ENCODE measurements at regions not wholly inside any gene's neighbourhood (a gene's known extent, or its start where the extent isn't known, plus 50 kb on each side); places are given as distances from the start of the nearest gene placed in this dataset.
"Not testable (repeated sequence)": the region's sequence is repeated elsewhere in the genome, so short reads cannot be mapped to it uniquely, and the experiment has no call there.

GRCh38 chr14:19160379-19160778 is 193.1 kb downstream of the POTEM start:
- TF ChIP-seq ZFP36 (IDR thresholded peaks at IDR 0.05; ENCODE audit: borderline replicate concordance, partially characterized antibody); RAD21 (conservative IDR thresholded peaks at IDR 0.05 in 1 of 2, IDR thresholded peaks at IDR 0.05 in 1 of 2); FOSL2 (IDR thresholded peaks at IDR 0.05); FOSL2 (CRISPR knock-in tag; IDR thresholded peaks at IDR 0.05); MAX (IDR thresholded peaks at IDR 0.05); CTCF (IDR thresholded peaks at IDR 0.05); CBX2 (IDR thresholded peaks at IDR 0.05; ENCODE audit: borderline replicate concordance, low read depth); ESRRA (IDR thresholded peaks at IDR 0.05; ENCODE audit: borderline replicate concordance, low read length); BHLHE40 (IDR thresholded peaks at IDR 0.05; ENCODE audit: low read depth, low read length); POLR2A (IDR thresholded peaks at IDR 0.05; ENCODE audit: low read length); NFE2L2 (conservative IDR thresholded peaks at IDR 0.05; ENCODE audit: low read length): not testable (repeated sequence)

Measured in A549 (cell line).